HCT116 (cell line): ENCODE measurements at regions not wholly inside any gene's neighbourhood (a gene's known extent, or its start where the extent isn't known, plus 50 kb on each side); places are given as distances from the start of the nearest gene placed in this dataset.

ENCODE experiments used
- ATAC-seq: fragments of 200-7000 bp; cut with Tn5 transposase; 2 replicates; pipeline ENCODE4 v1.9.1; 2020; ENCODE audit warnings: mild to moderate bottlenecking, moderate library complexity
- BruUV-seq: library from RNA; stranded (reverse); fragments of 400-500 nt; replicated peaks from 2 replicates; lab custom pipeline; 2021; lab: Mats Ljungman, UMichigan
- CTCF ChIA-PET: fragments of 300-600 bp; sonication (Branson Sonifier 250); formaldehyde crosslinking; loops from one replicate; lab custom pipeline; 2021; ENCODE audit warnings: antibody characterized with exemption; lab: Charles Lee
- POLR2A ChIA-PET: fragments of 300-600, 350-600 bp; sonication (Branson Sonifier 250); formaldehyde crosslinking; loops from one replicate; lab custom pipeline; 2021; ENCODE audit warnings: antibody characterized with exemption; lab: Charles Lee
- RAD21 ChIA-PET, 2 experiments: fragments of 300-600 bp; sonication (Branson Sonifier 250); formaldehyde crosslinking; loops; one replicate each; lab custom pipeline; 2023; ENCODE audit warnings: low total read pairs in 2 of 2; ENCODE audit not compliant: uncharacterized antibody in 2 of 2, unreplicated experiment in 2 of 2, low non-redundant PET in 1 of 2; lab: Charles Lee
- DNase-seq: peaks from one replicate; pipeline ENCODE4 v3.0.0-alpha.2; 2010; ENCODE audit warnings: low read depth, low spot score
- H2AFZ ChIP-seq: fragments of 200-600 bp; shearing (Covaris generic), sonication (generic); 2 replicates; pipeline ENCODE4 v1.6.1; 2017; ENCODE audit warnings: low read depth, mixed run types, mixed read lengths, antibody characterized with exemption, low read length; ENCODE audit not compliant: poor library complexity, severe bottlenecking
- H3K27ac ChIP-seq: 2 replicates; pipeline ENCODE4 v1.5.1; 2012; ENCODE audit warnings: low read depth, low read length
- H3K27me3 ChIP-seq: fragments of 200-600 bp; sonication (generic); 2 replicates; pipeline ENCODE4 v1.6.1; 2016; ENCODE audit warnings: mixed run types, low read length, mixed read lengths; ENCODE audit not compliant: insufficient read depth
- H3K36me3 ChIP-seq, 2 experiments: fragments of 200-500 bp in 1 of 2; fragments of 200-600 bp in 1 of 2; sonication (Bioruptor generic) in 1 of 2; sonication (generic) in 1 of 2; 2 replicates each; pipeline versions ENCODE4 v1.5.1 to v1.6.1; 2014 to 2016; ENCODE audit warnings: low read length in 2 of 2, inconsistent platforms in 1 of 2, mixed read lengths in 1 of 2, mixed run types in 1 of 2; ENCODE audit not compliant: insufficient read depth in 2 of 2, control insufficient read depth in 1 of 2
- H3K4me1 ChIP-seq, 2 experiments: fragments of 200-600 bp in 1 of 2; sonication (generic) in 1 of 2; 2 replicates each; pipeline versions ENCODE4 v1.5.1 to v1.6.1; 2012 to 2017; ENCODE audit warnings: low read length in 2 of 2, inconsistent platforms in 1 of 2, mild to moderate bottlenecking in 1 of 2, mixed read lengths in 1 of 2, mixed run types in 1 of 2, moderate library complexity in 1 of 2; ENCODE audit not compliant: insufficient read depth in 2 of 2, control insufficient read depth in 1 of 2
- H3K4me2 ChIP-seq: fragments of 200-600 bp; sonication (generic); 2 replicates; pipeline ENCODE4 v1.6.1; 2017; ENCODE audit warnings: mixed run types, low read length, mixed read lengths
- H3K4me3 ChIP-seq, 2 experiments: fragments of 200-600 bp in 1 of 2; sonication (generic) in 1 of 2; replicated peaks in 1 of 2; 2 replicates each; pipeline ENCODE4 v1.5.1; 2011 to 2016; ENCODE audit warnings: low read length in 2 of 2, control low read depth in 1 of 2, low read depth in 1 of 2, mild to moderate bottlenecking in 1 of 2, mixed read lengths in 1 of 2, mixed run types in 1 of 2
- H3K79me2 ChIP-seq: fragments of 200-600 bp; sonication (generic); 2 replicates; pipeline ENCODE4 v1.6.1; 2017; ENCODE audit warnings: mild to moderate bottlenecking, mixed run types, low read length, moderate library complexity, mixed read lengths; ENCODE audit not compliant: insufficient read depth
- H3K9ac ChIP-seq: fragments of 200-600 bp; sonication (generic); 2 replicates; pipeline ENCODE4 v1.6.1; 2016; ENCODE audit warnings: low read length, mixed read lengths
- H3K9me2 ChIP-seq: fragments of 200-600 bp; sonication (generic), shearing (Covaris generic); 2 replicates; pipeline ENCODE4 v1.6.1; 2017; ENCODE audit warnings: mixed run types, mild to moderate bottlenecking, moderate library complexity; ENCODE audit not compliant: insufficient read depth
- H3K9me3 ChIP-seq, 2 experiments: fragments of 200-500 bp in 1 of 2; fragments of 200-600 bp in 1 of 2; sonication (Bioruptor generic) in 1 of 2; sonication (generic) in 1 of 2; 2 replicates each; pipeline ENCODE4 v1.6.1; 2014 to 2017; ENCODE audit warnings: low read length in 2 of 2, mixed read lengths in 2 of 2, inconsistent platforms in 1 of 2, low read depth in 1 of 2, mild to moderate bottlenecking in 1 of 2, mixed run types in 1 of 2, moderate library complexity in 1 of 2; ENCODE audit not compliant: control insufficient read depth in 1 of 2, insufficient read depth in 1 of 2
- H4K20me1 ChIP-seq: fragments of 200-600 bp; sonication (generic), shearing (Covaris generic); 2 replicates; pipeline ENCODE4 v1.6.1; 2017; ENCODE audit warnings: mixed run types, mild to moderate bottlenecking, moderate library complexity; ENCODE audit not compliant: insufficient read depth
- CBX3 ChIP-seq: IDR thresholded peaks from 2 replicates; pipeline ENCODE4 v1.6.1; 2012; ENCODE audit warnings: low read depth
- ELF1 ChIP-seq: IDR thresholded peaks from 2 replicates; pipeline ENCODE4 v1.6.1; 2012; ENCODE audit warnings: low read depth, borderline replicate concordance
- FOSL1 ChIP-seq: IDR thresholded peaks from 2 replicates; pipeline ENCODE4 v1.6.1; 2012; ENCODE audit warnings: low read depth
- JUND ChIP-seq: IDR thresholded peaks from 2 replicates; pipeline ENCODE4 v1.6.1; 2012
- POLR2AphosphoS5 ChIP-seq: IDR thresholded peaks from 2 replicates; pipeline ENCODE4 v1.6.1; 2011; ENCODE audit warnings: mild to moderate bottlenecking, low read depth, low read length, moderate library complexity
- RAD21 ChIP-seq: IDR thresholded peaks from 2 replicates; pipeline ENCODE4 v1.6.1; 2012; ENCODE audit warnings: low read depth, mild to moderate bottlenecking
- SP1 ChIP-seq: IDR thresholded peaks from 2 replicates; pipeline ENCODE4 v1.6.1; 2012; ENCODE audit warnings: low read depth
- YY1 ChIP-seq: IDR thresholded peaks from 2 replicates; pipeline ENCODE4 v1.6.1; 2011; ENCODE audit warnings: low read length, low read depth, moderate library complexity, mild to moderate bottlenecking; ENCODE audit not compliant: insufficient replicate concordance; ENCODE audit errors: extremely low read depth
- ZBTB33 ChIP-seq: IDR thresholded peaks from 2 replicates; pipeline ENCODE4 v1.6.1; 2011; ENCODE audit warnings: mild to moderate bottlenecking, low read length, moderate library complexity; ENCODE audit not compliant: insufficient replicate concordance; ENCODE audit errors: extremely low read depth
- ZFX ChIP-seq: fragments of 450-650 bp; IDR thresholded peaks from 2 replicates; pipeline ENCODE4 v1.6.1; 2017
- ZNF274 ChIP-seq: fragments of 200-500 bp; sonication (Bioruptor generic); IDR thresholded peaks from 2 replicates; pipeline ENCODE4 v1.6.1; 2014; ENCODE audit warnings: mild to moderate bottlenecking, low read depth, low read length, inconsistent platforms
- intact Hi-C: fragments of 100-400 bp; cut with micrococcal nuclease; formaldehyde crosslinking; loops from 2 replicates; pipeline ENCODE4 v1.10.0; 2022
- TF ChIP-seq, protein P1 (sequence below): IDR thresholded peaks from 2 replicates; pipeline ENCODE4 v1.6.1; 2012
- TF ChIP-seq, protein P2 (sequence below): IDR thresholded peaks from 2 replicates; pipeline ENCODE4 v1.6.1; 2012
- TF ChIP-seq, protein P3 (sequence below): IDR thresholded peaks from 2 replicates; pipeline ENCODE4 v1.6.1; 2012; ENCODE audit warnings: low read depth

DNA sequence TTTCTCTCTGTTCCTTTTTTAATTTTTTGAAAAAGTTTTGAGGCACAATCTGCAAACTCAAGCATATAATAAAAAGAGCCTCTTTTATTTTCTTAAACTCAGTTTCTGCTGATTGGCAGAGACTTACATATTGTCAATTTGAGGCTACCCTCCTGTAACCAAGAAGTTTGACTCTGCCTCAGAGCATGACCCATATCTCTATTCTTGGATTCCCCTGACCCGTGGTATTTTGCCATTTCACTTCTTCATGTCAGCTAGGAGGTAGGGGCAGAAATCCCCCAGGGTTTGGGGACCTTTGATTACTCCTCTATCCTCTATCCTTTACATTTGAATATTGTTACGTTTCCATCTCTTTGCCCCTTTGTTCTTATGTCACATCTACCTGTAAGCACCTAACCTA, 479.1 kb upstream of the ALCAM start:
- DNase-seq (no peak), ATAC-seq (no peak)
- Histone ChIP-seq H3K4me2 (no peak overlapping the region), H2AFZ (no peak overlapping the region), H3K27ac (no peak overlapping the region), H3K9me2 (no peaks in the 10 kb centered on the region), H3K36me3 (no peaks in the 10 kb centered on the region), H3K4me3 (no peak overlapping the region), H3K79me2 (no peaks in the 10 kb centered on the region), H3K9ac (no peak overlapping the region), H4K20me1 (no peaks in the 10 kb centered on the region), H3K4me1 (no peaks in the 10 kb centered on the region), H3K27me3 (no peaks in the 10 kb centered on the region), H3K9me3 (no peaks in the 10 kb centered on the region)
- no peak for TF ChIP-seq RAD21
- ChIA-PET CTCF (no interaction called here), POLR2A (no interaction called here), RAD21 (no interaction called here)
- no TSS peak for BruUV-seq
- intact Hi-C loops = no loop called here

- DNase-seq = no peak
- no peak overlapping the region for H3K9ac ChIP-seq
- no peak overlapping the region for H3K27ac ChIP-seq
- no peaks in the 10 kb centered on the region for H3K27me3 ChIP-seq
- H3K79me2 ChIP-seq = no peaks in the 10 kb centered on the region
- no peaks in the 10 kb centered on the region for H3K4me1 ChIP-seq
- no peak overlapping the region for H2AFZ ChIP-seq
- no peaks in the 10 kb centered on the region; the same call in 1 of the 2 replicates for H3K9me2 ChIP-seq
- H3K9me3 ChIP-seq = no peaks in the 10 kb centered on the region
- ChIA-PET POLR2A (no interaction called here), CTCF (no interaction called here), RAD21 (no interaction called here)
- H3K36me3 ChIP-seq = no peaks in the 10 kb centered on the region
- H3K4me2 ChIP-seq = no peak overlapping the region
- no peak for ATAC-seq
- intact Hi-C loops = no loop called here
- H4K20me1 ChIP-seq = no peaks in the 10 kb centered on the region
- no peak overlapping the region for H3K4me3 ChIP-seq
- no TSS peak for BruUV-seq
- TF ChIP-seq FOSL1 (no peak), JUND (no peak), ZNF274 (no peak), ELF1 (no peak), SP1 (no peak), CBX3 (no peak), ZFX (no peak), POLR2AphosphoS5 (no peak), YY1 (no peak), ZBTB33 (no peak)
- TF ChIP-seq, protein P1, sequence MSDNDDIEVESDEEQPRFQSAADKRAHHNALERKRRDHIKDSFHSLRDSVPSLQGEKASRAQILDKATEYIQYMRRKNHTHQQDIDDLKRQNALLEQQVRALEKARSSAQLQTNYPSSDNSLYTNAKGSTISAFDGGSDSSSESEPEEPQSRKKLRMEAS = no peak
- TF ChIP-seq, protein P2, sequence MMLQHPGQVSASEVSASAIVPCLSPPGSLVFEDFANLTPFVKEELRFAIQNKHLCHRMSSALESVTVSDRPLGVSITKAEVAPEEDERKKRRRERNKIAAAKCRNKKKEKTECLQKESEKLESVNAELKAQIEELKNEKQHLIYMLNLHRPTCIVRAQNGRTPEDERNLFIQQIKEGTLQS = no peak
- TF ChIP-seq, protein P3, sequence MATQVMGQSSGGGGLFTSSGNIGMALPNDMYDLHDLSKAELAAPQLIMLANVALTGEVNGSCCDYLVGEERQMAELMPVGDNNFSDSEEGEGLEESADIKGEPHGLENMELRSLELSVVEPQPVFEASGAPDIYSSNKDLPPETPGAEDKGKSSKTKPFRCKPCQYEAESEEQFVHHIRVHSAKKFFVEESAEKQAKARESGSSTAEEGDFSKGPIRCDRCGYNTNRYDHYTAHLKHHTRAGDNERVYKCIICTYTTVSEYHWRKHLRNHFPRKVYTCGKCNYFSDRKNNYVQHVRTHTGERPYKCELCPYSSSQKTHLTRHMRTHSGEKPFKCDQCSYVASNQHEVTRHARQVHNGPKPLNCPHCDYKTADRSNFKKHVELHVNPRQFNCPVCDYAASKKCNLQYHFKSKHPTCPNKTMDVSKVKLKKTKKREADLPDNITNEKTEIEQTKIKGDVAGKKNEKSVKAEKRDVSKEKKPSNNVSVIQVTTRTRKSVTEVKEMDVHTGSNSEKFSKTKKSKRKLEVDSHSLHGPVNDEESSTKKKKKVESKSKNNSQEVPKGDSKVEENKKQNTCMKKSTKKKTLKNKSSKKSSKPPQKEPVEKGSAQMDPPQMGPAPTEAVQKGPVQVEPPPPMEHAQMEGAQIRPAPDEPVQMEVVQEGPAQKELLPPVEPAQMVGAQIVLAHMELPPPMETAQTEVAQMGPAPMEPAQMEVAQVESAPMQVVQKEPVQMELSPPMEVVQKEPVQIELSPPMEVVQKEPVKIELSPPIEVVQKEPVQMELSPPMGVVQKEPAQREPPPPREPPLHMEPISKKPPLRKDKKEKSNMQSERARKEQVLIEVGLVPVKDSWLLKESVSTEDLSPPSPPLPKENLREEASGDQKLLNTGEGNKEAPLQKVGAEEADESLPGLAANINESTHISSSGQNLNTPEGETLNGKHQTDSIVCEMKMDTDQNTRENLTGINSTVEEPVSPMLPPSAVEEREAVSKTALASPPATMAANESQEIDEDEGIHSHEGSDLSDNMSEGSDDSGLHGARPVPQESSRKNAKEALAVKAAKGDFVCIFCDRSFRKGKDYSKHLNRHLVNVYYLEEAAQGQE = no peak
Observed at GRCh38 chr3:104892044-104892443, 474.7 kb upstream of the ALCAM start.
